ENCODE measurements at regions not wholly inside any gene's neighbourhood (a gene's known extent, or its start where the extent isn't known, plus 50 kb on each side); places are given as distances from the start of the nearest gene placed in this dataset.

GRCh38 chr13:38537051-38537450, 149.8 kb upstream of the FREM2 start:
- WGBS (ENCODE audit: low lambda C conversion rate) = 23% methylated on average over 3 of the region's 3 CpGs
- Histone ChIP-seq H3K9ac (no peak overlapping the region), H3K27ac (ENCODE audit: low read depth in 2 of 2, low read length in 1 of 2) (no peak overlapping the region), H3K79me2 (ENCODE audit: insufficient read depth) (no peaks in the 10 kb centered on the region), H3K9me2 (no peaks in the 10 kb centered on the region), H3K4me2 (no peak overlapping the region), H3K27me3 (ENCODE audit: insufficient read depth) (no peaks in the 10 kb centered on the region), H3K4me3 (ENCODE audit: low read depth in 2 of 2, low read length in 1 of 2) (no peak overlapping the region), H3K36me3 (replicated peaks in 1 of 2; ENCODE audit: control insufficient read depth in 1 of 2, insufficient read depth in 2 of 2, low read length in 1 of 2) (no peaks in the 10 kb centered on the region), H3K4me1 (ENCODE audit: control insufficient read depth in 1 of 2, insufficient read depth in 2 of 2, low read depth in 1 of 2, low read length in 1 of 2) (no peaks in the 10 kb centered on the region), H3K9me3 (no peaks in the 10 kb centered on the region), H4K20me1 (ENCODE audit: insufficient read depth) (no peaks in the 10 kb centered on the region), H3F3A (replicated peaks; ENCODE audit: insufficient read depth) (no peaks in the 10 kb centered on the region), H2AFZ (ENCODE audit: low read depth) (no peak overlapping the region)
- TF ChIP-seq MEF2A (IDR thresholded peaks at IDR 0.05; ENCODE audit: borderline replicate concordance, low read depth) = no peak
- no peak for TF ChIP-seq GABPA (IDR thresholded peaks at IDR 0.05; ENCODE audit: low read depth)
- TF ChIP-seq, protein P1, sequence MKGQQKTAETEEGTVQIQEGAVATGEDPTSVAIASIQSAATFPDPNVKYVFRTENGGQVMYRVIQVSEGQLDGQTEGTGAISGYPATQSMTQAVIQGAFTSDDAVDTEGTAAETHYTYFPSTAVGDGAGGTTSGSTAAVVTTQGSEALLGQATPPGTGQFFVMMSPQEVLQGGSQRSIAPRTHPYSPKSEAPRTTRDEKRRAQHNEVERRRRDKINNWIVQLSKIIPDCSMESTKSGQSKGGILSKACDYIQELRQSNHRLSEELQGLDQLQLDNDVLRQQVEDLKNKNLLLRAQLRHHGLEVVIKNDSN (IDR thresholded peaks at IDR 0.05; ENCODE audit: borderline replicate concordance, low read depth) = no peak
- no peak for DNase-seq
- POLR2A ChIA-PET = no interaction called here
- CTCF ChIA-PET = no interaction called here

DNA sequence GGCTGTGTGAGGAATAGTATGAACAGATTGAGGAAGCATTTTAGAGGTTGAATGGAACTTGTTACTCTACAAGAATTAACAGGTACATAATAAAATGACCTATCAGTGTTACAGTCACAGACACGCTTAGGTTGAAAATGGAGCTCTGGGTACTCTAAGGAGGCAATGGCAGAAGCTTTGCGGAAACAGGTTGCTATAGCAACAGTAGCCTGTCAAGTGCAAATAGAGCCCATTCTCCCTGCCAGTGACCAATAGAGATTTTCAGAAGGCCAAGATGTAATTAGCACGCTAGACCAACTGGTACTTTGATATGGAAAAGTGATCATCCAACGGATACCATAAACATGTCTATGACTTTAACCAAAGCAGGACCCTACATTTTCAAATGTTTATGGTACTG, 148.5 kb upstream of the FREM2 start:
- Histone ChIP-seq H3K27me3 (ENCODE audit: insufficient read depth) (no peaks in the 10 kb centered on the region), H3K36me3 (replicated peaks in 1 of 2; ENCODE audit: control insufficient read depth in 1 of 2, insufficient read depth in 2 of 2, low read length in 1 of 2) (no peaks in the 10 kb centered on the region), H3K9ac (no peak overlapping the region), H3K4me1 (ENCODE audit: control insufficient read depth in 1 of 2, insufficient read depth in 2 of 2, low read depth in 1 of 2, low read length in 1 of 2) (no peaks in the 10 kb centered on the region), H3K9me3 (no peaks in the 10 kb centered on the region), H3K9me2 (no peaks in the 10 kb centered on the region), H3K4me2 (no peak overlapping the region), H3F3A (replicated peaks; ENCODE audit: insufficient read depth) (no peaks in the 10 kb centered on the region), H3K79me2 (ENCODE audit: insufficient read depth) (no peaks in the 10 kb centered on the region), H4K20me1 (ENCODE audit: insufficient read depth) (no peaks in the 10 kb centered on the region), H3K4me3 (ENCODE audit: low read depth in 2 of 2, low read length in 1 of 2) (no peak overlapping the region), H2AFZ (ENCODE audit: low read depth) (no peak overlapping the region), H3K27ac (ENCODE audit: low read depth in 2 of 2, low read length in 1 of 2) (no peak overlapping the region)
- TF ChIP-seq GATA2 (CRISPR knock-in tag; IDR thresholded peaks at IDR 0.05) (no peak), POLR2AphosphoS5 (IDR thresholded peaks at IDR 0.05; ENCODE audit: low read depth, low read length) (no peak), RFX5 (IDR thresholded peaks at IDR 0.05; ENCODE audit: low read length) (no peak)
- TF ChIP-seq, protein P2, sequence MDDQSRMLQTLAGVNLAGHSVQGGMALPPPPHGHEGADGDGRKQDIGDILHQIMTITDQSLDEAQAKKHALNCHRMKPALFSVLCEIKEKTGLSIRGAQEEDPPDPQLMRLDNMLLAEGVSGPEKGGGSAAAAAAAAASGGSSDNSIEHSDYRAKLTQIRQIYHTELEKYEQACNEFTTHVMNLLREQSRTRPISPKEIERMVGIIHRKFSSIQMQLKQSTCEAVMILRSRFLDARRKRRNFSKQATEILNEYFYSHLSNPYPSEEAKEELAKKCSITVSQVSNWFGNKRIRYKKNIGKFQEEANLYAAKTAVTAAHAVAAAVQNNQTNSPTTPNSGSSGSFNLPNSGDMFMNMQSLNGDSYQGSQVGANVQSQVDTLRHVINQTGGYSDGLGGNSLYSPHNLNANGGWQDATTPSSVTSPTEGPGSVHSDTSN (IDR thresholded peaks at IDR 0.05) = no peak
- TF ChIP-seq, protein P3, sequence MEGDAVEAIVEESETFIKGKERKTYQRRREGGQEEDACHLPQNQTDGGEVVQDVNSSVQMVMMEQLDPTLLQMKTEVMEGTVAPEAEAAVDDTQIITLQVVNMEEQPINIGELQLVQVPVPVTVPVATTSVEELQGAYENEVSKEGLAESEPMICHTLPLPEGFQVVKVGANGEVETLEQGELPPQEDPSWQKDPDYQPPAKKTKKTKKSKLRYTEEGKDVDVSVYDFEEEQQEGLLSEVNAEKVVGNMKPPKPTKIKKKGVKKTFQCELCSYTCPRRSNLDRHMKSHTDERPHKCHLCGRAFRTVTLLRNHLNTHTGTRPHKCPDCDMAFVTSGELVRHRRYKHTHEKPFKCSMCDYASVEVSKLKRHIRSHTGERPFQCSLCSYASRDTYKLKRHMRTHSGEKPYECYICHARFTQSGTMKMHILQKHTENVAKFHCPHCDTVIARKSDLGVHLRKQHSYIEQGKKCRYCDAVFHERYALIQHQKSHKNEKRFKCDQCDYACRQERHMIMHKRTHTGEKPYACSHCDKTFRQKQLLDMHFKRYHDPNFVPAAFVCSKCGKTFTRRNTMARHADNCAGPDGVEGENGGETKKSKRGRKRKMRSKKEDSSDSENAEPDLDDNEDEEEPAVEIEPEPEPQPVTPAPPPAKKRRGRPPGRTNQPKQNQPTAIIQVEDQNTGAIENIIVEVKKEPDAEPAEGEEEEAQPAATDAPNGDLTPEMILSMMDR (IDR thresholded peaks at IDR 0.05) = no peak
- ChIA-PET CTCF (interaction anchor here (0.6 to 1.4 kb wide), 2 partner anchors 43 to 482 kb away, joined by 3 to 4 read pairs; no protein-coding TSS in a partner anchor), POLR2A (no interaction called here)
- no peak for DNase-seq
- WGBS (ENCODE audit: low lambda C conversion rate) = 30% methylated on average over 4 of the region's 4 CpGs

- Histone ChIP-seq H3K27me3 (ENCODE audit: insufficient read depth) (no peaks in the 10 kb centered on the region), H3F3A (replicated peaks; ENCODE audit: insufficient read depth) (no peaks in the 10 kb centered on the region), H3K36me3 (replicated peaks in 1 of 2; ENCODE audit: control insufficient read depth in 1 of 2, insufficient read depth in 2 of 2, low read length in 1 of 2) (no peaks in the 10 kb centered on the region), H3K4me1 (ENCODE audit: control insufficient read depth in 1 of 2, insufficient read depth in 2 of 2, low read depth in 1 of 2, low read length in 1 of 2) (no peaks in the 10 kb centered on the region), H3K9me2 (no peaks in the 10 kb centered on the region), H3K79me2 (ENCODE audit: insufficient read depth) (no peaks in the 10 kb centered on the region), H3K4me3 (ENCODE audit: low read depth in 2 of 2, low read length in 1 of 2) (no peak overlapping the region), H2AFZ (ENCODE audit: low read depth) (no peak overlapping the region), H4K20me1 (ENCODE audit: insufficient read depth) (no peaks in the 10 kb centered on the region), H3K9me3 (no peaks in the 10 kb centered on the region), H3K9ac (no peak overlapping the region), H3K4me2 (no peak overlapping the region), H3K27ac (ENCODE audit: low read depth in 2 of 2, low read length in 1 of 2) (no peak overlapping the region)
- 21% methylated on average over 2 of the region's 2 CpGs for WGBS (ENCODE audit: low lambda C conversion rate)
- POLR2A ChIA-PET = no interaction called here
- CTCF ChIA-PET = interaction anchor here (1.4 kb wide), 1 partner anchor 42 kb away, joined by 4 read pairs; no protein-coding TSS in a partner anchor
- no peak for DNase-seq
- TF ChIP-seq, protein P3 (IDR thresholded peaks at IDR 0.05) = no peak
- TF ChIP-seq, protein P1 (IDR thresholded peaks at IDR 0.05; ENCODE audit: borderline replicate concordance, low read depth) = no peak
- no peak for TF ChIP-seq TEAD4 (IDR thresholded peaks at IDR 0.05; ENCODE audit: borderline replicate concordance, insufficient read depth)
- TF ChIP-seq TCF12 (IDR thresholded peaks at IDR 0.05) = no peak
- no peak for TF ChIP-seq MXI1 (IDR thresholded peaks at IDR 0.05; ENCODE audit: low read depth, low read length)
- no peak for TF ChIP-seq MAX (IDR thresholded peaks at IDR 0.05; ENCODE audit: low read depth)
- TF ChIP-seq RAD21 (IDR thresholded peaks at IDR 0.05; ENCODE audit: low read length) = no peak
- no peak for TF ChIP-seq RFX5 (IDR thresholded peaks at IDR 0.05; ENCODE audit: low read length)
- no peak for TF ChIP-seq SMC3 (IDR thresholded peaks at IDR 0.05; ENCODE audit: low read depth, low read length)
- TF ChIP-seq NFIC (IDR thresholded peaks at IDR 0.05; ENCODE audit: borderline replicate concordance) = no peak
These were observed 147.2 kb upstream of the FREM2 start for GRCh38 chr13:38539632-38540031.

All from SK-N-SH (cell line).